Activated T-cell treated with anti-CD3 and anti-CD28 coated beads, Interleukin-2, amount 50 U/mL, for 72 hours (primary cell): ENCODE measurements at regions not wholly inside any gene's neighbourhood (a gene's known extent, or its start where the extent isn't known, plus 50 kb on each side); places are given as distances from the start of the nearest gene placed in this dataset.

Experiments used
- ATAC-seq, 2 donors: fragments of 150-1000 bp; cut with Tn5 transposase; replicated peaks in 1 of 2; 2 replicates each; pipeline ENCODE4 v1.10.0; 2021; ENCODE audit warnings: moderate library complexity in 2 of 2, mild to moderate bottlenecking in 1 of 2
- DNase-seq, 2 donors: peaks; one replicate each; pipeline ENCODE4 v3.0.0; 2021 to 2022; ENCODE audit warnings: mixed read lengths in 1 of 2
- H3K27ac Mint-ChIP-seq: one replicate; pipeline ENCODE4 v1.8.0; 2022; ENCODE audit warnings: mild to moderate bottlenecking, moderate library complexity, mixed read lengths
- H3K27me3 Mint-ChIP-seq: one replicate; pipeline ENCODE4 v1.8.0; 2022; ENCODE audit warnings: low read depth, mixed read lengths
- H3K36me3 Mint-ChIP-seq, 2 donors: one replicate each; pipeline ENCODE4 v1.8.0; 2022; ENCODE audit warnings: mixed read lengths in 2 of 2, mild to moderate bottlenecking in 1 of 2; ENCODE audit not compliant: insufficient read depth in 2 of 2
- H3K4me1 Mint-ChIP-seq: one replicate; pipeline ENCODE4 v1.8.0; 2022; ENCODE audit warnings: low read depth, mixed read lengths
- H3K4me3 Mint-ChIP-seq, 2 donors: one replicate each; pipeline ENCODE4 v1.8.0; 2022; ENCODE audit warnings: mild to moderate bottlenecking in 2 of 2, mixed read lengths in 2 of 2, moderate library complexity in 2 of 2
- H3K9me3 Mint-ChIP-seq, 2 donors: one replicate each; pipeline ENCODE4 v1.8.0; 2022; ENCODE audit warnings: mixed read lengths in 2 of 2

DNA sequence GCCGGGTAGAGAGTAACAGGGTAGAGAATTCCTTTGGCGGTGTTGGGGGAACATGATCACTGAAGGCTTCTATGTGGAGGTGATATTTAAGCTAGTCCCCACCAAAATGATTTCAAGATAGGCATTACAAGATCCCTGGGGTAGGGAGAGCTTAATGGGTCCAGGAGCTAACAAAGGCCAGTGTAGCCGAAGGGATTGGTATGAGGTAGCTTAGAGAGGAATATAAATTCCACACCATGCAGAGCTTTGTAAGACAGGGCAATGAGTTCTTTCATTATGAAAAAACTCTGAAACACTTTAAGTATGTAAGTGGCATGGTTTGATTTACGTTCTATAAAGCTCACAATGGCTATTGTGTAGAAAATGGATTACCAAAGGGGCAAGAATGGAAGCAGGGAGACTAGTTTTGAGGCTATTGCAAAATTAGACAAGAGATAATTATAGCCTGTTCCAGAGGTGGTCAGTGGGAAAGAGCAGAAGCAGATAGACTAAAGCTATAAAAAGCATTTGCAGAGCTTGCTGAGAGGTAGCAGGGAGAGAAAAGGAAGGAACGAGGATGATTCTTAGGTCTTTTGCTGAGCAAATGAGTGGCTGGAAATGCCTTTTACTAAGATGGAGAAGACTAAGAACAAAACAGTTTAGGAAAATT is 119.7 kb upstream of the SLC25A13 start:
- Mint-ChIP-seq H3K4me1 (no peaks in the 10 kb centered on the region), H3K27me3 (peaks cover 8% of the 10 kb centered on the region), H3K36me3 (no peaks in the 10 kb centered on the region), H3K4me3 (no peak overlapping the region), H3K9me3 (peaks cover 2 to 10% of the 10 kb centered on the region in 2 donors), H3K27ac (no peak overlapping the region)
- ATAC-seq, result no peak
- no peak for DNase-seq

DNA sequence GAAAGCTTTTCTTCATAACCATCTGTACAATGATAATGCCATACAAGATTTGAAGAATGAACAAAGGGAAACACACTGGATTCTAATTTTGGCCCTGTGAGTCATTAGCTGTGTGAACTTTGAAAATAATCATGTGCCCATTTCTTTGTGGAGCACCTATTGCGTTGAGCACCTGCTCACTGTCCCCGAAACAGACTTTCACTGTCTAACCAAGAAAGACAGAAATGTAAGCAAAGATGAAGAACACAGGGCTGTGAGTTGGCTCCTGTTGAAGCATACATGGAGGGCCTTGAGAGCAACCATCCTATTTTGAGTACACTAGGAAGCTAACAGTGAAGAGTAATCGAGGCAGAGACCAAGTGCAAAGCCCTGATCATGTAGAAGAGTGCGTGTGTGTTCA is 118.4 kb upstream of the SLC25A13 start:
- Mint-ChIP-seq H3K4me3 (no peak overlapping the region), H3K27ac (no peak overlapping the region)
- ATAC-seq, result no peak

DNA sequence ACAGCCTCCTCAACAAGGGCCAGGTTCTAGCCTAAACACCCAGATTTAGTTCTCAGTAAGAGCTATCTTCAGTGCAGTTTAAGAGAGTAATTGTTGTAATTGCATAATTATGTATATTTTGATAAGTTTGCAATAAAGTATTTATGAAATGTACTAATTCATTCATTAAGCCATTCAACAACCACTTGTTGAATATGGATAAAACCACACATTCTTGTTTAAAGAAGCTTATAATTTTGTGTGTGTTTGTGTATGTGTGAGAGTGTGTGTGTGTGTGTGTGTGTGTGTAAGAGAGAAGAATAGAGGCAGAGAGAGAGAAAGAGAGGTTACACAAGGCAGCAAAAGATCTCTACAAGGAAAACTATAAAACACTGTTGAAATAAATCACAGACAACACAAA is 115.0 kb upstream of the SLC25A13 start:
- no peaks in the 10 kb centered on the region for H3K4me1 Mint-ChIP-seq
- H3K36me3 Mint-ChIP-seq, result no peaks in the 10 kb centered on the region
- peaks cover 2 to 10% of the 10 kb centered on the region in 2 donors for H3K9me3 Mint-ChIP-seq
- no peak for ATAC-seq
- DNase-seq, result no peak
- no peak overlapping the region for H3K27ac Mint-ChIP-seq
- peaks cover 16% of the 10 kb centered on the region for H3K27me3 Mint-ChIP-seq
- no peak overlapping the region for H3K4me3 Mint-ChIP-seq

More for the DNA sequence above, 118.4 kb upstream of the SLC25A13 start:
- H3K4me1 Mint-ChIP-seq, result no peaks in the 10 kb centered on the region
- H3K36me3 Mint-ChIP-seq, result no peaks in the 10 kb centered on the region
- no peak for DNase-seq
- H3K27me3 Mint-ChIP-seq, result peaks cover 16% of the 10 kb centered on the region
- peaks cover 2 to 10% of the 10 kb centered on the region in 2 donors for H3K9me3 Mint-ChIP-seq

DNA sequence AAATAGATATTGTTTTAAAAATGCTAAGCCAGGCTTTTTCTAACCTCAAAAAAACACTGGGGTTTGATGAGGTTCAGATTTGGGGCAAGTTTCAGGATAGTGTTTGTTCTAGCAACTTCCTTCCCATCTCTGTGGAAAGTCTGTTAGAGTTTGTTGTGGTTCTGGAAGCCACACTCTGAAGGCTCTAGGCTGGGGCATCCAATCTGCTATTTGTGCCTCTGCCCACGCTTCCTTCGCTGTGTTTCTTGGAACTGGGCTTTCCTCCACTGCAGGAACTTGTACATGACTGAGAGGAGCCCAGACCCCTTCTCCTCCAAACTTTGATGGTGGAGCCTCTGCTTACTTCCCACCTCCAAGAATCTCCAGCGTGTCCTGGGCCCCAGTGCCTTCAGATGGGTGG is 108.5 kb upstream of the SLC25A13 start:
- DNase-seq, result no peak
- Mint-ChIP-seq H3K36me3 (no peaks in the 10 kb centered on the region), H3K27me3 (no peaks in the 10 kb centered on the region), H3K4me1 (peaks cover 9% of the 10 kb centered on the region), H3K27ac (no peak overlapping the region), H3K9me3 (no peaks in the 10 kb centered on the region), H3K4me3 (no peak overlapping the region)
- ATAC-seq, result no peak

DNA sequence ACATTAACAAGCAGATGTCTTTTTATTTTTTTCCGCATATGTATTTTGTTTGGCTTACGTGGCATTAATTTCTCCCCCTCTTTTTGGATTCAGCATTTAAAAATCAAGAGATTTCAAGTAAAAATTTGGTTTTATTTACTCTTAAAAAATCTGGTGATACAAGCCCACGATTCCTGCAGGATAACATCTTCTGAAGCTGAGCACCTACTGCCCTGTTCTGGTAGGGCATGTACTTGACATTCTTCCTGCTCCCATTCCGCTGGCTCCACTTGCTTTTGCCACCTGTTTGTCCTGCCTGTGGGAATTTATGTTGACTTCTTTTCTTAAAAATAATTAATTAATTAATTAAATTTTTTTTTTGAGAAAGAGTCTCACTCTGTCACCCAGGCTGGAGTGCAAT is 105.2 kb upstream of the SLC25A13 start:
- Mint-ChIP-seq H3K27me3 (no peaks in the 10 kb centered on the region), H3K4me3 (no peak overlapping the region), H3K27ac (no peak overlapping the region), H3K36me3 (no peaks in the 10 kb centered on the region), H3K4me1 (peaks cover 9% of the 10 kb centered on the region), H3K9me3 (no peaks in the 10 kb centered on the region)
- no peak for ATAC-seq
- no peak for DNase-seq

DNA sequence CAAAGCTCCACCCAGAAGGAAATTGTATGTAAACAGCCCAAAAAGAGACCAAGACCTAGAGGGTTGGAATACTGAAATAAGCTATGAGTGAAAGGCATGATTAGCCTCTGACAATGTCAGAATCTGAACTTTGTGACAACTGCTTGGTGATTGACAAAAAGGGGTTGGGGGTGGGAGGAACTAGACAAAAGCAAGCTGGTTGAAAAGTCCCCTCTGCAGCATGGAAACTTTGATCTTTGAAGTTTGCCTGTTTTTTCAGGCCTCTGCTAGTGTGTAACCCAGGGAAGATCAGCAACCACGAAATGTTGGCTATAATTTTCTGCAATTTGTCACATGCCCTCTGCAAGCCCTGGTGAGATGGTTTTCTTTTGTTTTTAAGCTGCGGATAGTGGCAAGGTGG is 104.8 kb upstream of the SLC25A13 start:
- H3K9me3 Mint-ChIP-seq, result no peaks in the 10 kb centered on the region
- H3K36me3 Mint-ChIP-seq, result no peaks in the 10 kb centered on the region
- no peak overlapping the region for H3K27ac Mint-ChIP-seq
- H3K27me3 Mint-ChIP-seq, result no peaks in the 10 kb centered on the region
- H3K4me3 Mint-ChIP-seq, result no peak overlapping the region
- ATAC-seq, result no peak
- H3K4me1 Mint-ChIP-seq, result peaks cover 9% of the 10 kb centered on the region
- no peak for DNase-seq

DNA sequence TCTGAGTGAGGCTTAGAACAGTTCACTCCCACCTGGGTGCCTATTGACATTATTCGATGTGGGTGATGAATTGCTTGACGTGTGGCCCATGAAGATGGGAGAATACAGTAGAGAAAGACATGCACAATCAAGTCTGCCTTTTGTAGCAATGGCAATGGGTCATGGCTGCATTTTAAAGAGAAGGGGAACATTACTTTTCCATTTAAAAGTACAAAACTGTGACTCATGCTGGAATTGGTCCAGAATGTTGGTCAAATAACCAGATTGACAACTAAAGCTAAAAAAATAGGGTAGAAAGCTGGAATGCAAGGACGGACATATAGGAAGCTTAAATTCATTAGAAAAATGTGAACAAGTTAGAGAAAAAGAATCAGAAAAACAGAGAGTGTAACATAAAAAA is 104.1 kb upstream of the SLC25A13 start:
- H3K9me3 Mint-ChIP-seq, result no peaks in the 10 kb centered on the region
- H3K4me1 Mint-ChIP-seq, result peaks cover 9% of the 10 kb centered on the region
- ATAC-seq (no peak), DNase-seq (no peak)
- H3K4me3 Mint-ChIP-seq, result no peak overlapping the region
- H3K36me3 Mint-ChIP-seq, result no peaks in the 10 kb centered on the region
- H3K27ac Mint-ChIP-seq, result no peak overlapping the region
- no peaks in the 10 kb centered on the region for H3K27me3 Mint-ChIP-seq

DNA sequence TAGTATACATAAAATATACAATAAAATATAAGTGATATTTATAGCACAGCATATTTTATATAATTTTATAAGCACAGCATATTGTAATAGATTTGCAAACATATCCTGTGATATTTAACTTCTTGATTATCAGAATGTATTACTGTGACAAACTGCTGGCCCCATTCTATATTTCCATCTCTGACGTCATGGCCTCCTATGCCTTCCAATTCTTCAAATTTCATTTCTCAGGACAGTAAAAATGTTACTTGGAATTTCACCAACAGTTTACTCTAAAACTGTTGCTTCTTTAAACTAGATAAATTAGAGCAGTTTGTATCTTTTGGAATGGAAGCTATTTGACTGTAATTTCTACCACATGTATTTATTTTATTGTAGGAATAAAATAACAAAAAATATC is 102.5 kb upstream of the SLC25A13 start:
- H3K36me3 Mint-ChIP-seq, result no peaks in the 10 kb centered on the region
- no peak overlapping the region for H3K27ac Mint-ChIP-seq
- no peak for DNase-seq
- no peaks in the 10 kb centered on the region for H3K9me3 Mint-ChIP-seq
- no peaks in the 10 kb centered on the region for H3K27me3 Mint-ChIP-seq
- H3K4me1 Mint-ChIP-seq, result no peaks in the 10 kb centered on the region
- no peak overlapping the region for H3K4me3 Mint-ChIP-seq
- ATAC-seq, result no peak

DNA sequence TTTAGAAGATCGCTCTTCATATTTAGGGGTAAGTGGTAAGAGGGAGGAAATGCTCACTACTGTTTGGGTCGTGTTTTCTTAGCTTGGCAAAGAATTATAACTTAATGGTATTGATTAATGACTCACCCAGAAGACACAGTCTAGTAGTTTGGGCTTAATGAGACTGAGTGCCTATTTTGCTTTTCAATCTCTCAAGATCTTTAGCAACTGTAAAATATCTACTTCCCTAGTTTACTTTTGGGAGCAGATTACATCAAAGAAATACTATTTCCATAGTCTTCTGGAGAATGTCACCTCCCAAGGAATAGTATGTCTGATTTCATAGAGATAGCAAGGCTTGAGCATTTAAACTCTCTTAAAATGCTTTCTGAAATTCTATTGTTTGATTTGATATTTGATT is 100.5 kb upstream of the SLC25A13 start:
- no peaks in the 10 kb centered on the region for H3K4me1 Mint-ChIP-seq
- H3K27ac Mint-ChIP-seq, result no peak overlapping the region
- H3K36me3 Mint-ChIP-seq, result no peaks in the 10 kb centered on the region
- H3K27me3 Mint-ChIP-seq, result peaks cover 5% of the 10 kb centered on the region
- DNase-seq (no peak), ATAC-seq (no peak)
- no peak overlapping the region for H3K4me3 Mint-ChIP-seq
- no peaks in the 10 kb centered on the region for H3K9me3 Mint-ChIP-seq

DNA sequence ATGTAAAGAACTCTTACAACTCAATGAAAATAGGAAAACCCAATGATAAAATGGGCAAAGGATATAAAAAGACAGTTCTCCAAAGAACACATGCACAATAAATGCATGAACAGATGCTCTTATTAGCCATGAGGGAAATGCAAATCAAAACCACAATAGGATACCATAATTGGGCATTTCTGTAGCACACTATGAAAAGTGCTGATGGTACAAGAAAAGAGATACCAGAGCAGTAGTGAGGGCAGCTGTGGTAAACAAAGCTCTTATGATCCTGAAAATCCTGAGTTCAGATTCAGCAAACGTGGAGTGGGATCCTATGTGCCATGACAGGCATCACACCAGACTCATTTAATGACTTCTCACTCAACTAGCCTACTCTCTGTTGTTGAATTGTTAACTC is 96.7 kb upstream of the SLC25A13 start:
- peaks cover 12% of the 10 kb centered on the region for H3K27me3 Mint-ChIP-seq

DNA sequence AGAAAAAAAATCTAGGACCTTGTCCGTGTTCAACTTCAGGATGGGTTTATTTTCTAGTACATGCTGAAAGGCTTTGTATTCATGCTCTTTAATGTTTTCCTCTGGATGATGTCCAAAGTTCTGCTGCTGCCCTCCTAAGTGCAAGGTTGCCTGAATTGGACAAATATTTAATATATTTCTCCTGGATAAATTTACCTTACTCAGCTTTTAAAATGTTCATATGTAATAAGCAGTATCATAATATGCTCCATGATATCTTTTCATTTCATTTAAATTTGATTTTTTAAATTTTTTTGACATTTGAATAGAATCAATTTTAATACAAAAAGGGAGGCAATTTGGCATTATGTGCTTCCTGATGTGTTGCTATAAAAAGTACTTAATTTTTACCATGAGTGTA is 95.9 kb upstream of the SLC25A13 start:
- Mint-ChIP-seq H3K36me3 (no peaks in the 10 kb centered on the region), H3K4me3 (no peak overlapping the region), H3K27me3 (peaks cover 12% of the 10 kb centered on the region), H3K9me3 (no peaks in the 10 kb centered on the region), H3K4me1 (no peaks in the 10 kb centered on the region), H3K27ac (no peak overlapping the region)
- DNase-seq, result no peak
- ATAC-seq, result no peak

More for the DNA sequence above, 96.7 kb upstream of the SLC25A13 start:
- H3K27ac Mint-ChIP-seq, result no peak overlapping the region
- no peaks in the 10 kb centered on the region for H3K4me1 Mint-ChIP-seq
- no peak overlapping the region for H3K4me3 Mint-ChIP-seq
- ATAC-seq (no peak), DNase-seq (no peak)
- H3K36me3 Mint-ChIP-seq, result no peaks in the 10 kb centered on the region
- no peaks in the 10 kb centered on the region for H3K9me3 Mint-ChIP-seq

DNA sequence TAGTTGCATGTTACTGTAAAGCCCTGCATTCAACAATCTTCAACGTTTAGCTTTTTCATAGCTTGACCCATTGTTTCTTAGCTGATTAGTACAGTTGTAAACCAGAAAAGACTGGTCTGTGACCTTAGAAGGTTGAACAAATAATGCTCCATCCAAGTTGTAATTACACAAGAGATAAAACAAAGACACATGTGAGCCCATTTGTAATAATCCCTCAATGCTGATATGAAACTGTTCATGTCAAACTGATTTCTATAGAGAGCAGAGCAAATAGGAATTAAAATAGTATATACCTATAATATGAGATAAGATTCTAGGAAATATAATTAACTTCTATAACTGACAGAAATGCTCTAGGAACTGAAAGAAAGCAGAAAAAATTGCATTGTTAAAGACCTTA is 94.7 kb upstream of the SLC25A13 start:
- no peak for ATAC-seq
- Mint-ChIP-seq H3K27ac (no peak overlapping the region), H3K4me1 (no peaks in the 10 kb centered on the region), H3K27me3 (peaks cover 12% of the 10 kb centered on the region), H3K4me3 (no peak overlapping the region), H3K9me3 (no peaks in the 10 kb centered on the region), H3K36me3 (no peaks in the 10 kb centered on the region)
- no peak for DNase-seq

DNA sequence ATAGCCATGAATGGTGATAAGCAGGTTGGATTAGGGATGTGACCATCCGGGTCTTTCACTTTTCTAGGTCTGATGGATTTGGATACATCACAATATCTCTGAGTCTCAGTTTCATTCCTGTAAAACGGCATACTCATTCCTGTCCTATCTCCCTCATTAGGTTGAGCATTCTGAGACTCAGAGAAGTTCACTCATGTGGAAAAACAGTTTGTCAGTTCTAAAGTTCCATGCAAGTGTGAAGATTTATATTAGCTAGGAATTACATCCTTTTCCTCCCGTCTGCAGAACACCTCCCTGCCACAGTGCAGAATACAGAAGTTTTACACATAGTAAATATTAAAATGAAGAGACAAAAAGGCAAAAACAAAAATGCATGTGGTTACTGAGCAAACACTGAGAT is 94.2 kb upstream of the SLC25A13 start:
- Mint-ChIP-seq H3K27me3 (peaks cover 12% of the 10 kb centered on the region), H3K27ac (no peak overlapping the region), H3K4me3 (no peak overlapping the region), H3K9me3 (no peaks in the 10 kb centered on the region), H3K4me1 (no peaks in the 10 kb centered on the region), H3K36me3 (no peaks in the 10 kb centered on the region)
- ATAC-seq, result no peak
- DNase-seq, result no peak

DNA sequence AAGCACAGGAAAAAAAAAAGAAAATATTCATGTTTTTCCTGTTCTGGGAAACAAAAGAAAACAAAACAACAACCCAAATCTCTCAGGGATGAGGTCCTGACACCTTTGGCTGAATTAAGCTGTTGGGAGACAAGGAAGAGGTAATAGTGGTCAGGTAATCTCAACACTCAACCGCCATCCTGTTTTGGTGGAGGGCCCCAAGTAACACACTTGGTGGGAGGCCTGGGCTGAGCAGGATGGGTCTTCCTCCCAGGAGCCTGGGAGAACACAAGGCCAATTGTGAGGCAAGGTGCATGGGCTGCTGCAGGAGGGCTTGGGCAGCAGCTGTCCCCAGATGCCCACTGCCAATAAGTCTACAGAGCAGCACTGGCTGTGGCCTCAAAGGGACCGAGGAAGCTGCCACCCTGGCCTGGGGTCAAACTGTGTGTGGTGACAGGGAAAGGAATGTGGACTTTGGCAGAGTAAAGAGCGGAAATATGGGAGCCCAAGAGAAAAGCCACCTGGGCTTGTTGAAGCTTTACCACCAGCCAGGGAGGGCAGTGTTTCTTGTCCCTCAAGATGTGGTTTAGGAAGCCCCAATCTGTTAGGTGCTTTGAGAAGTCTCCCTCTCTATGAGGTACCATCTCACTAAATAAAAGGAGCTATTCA is 93.5 kb upstream of the SLC25A13 start:
- no peak for DNase-seq
- H3K27ac Mint-ChIP-seq, result no peak overlapping the region
- no peaks in the 10 kb centered on the region for H3K9me3 Mint-ChIP-seq
- no peak overlapping the region for H3K4me3 Mint-ChIP-seq
- H3K27me3 Mint-ChIP-seq, result peaks cover 12% of the 10 kb centered on the region
- H3K36me3 Mint-ChIP-seq, result no peaks in the 10 kb centered on the region
- ATAC-seq, result no peak
- no peaks in the 10 kb centered on the region for H3K4me1 Mint-ChIP-seq
